Body of pancreas (tissue), 4 donors: ENCODE measurements at regions not wholly inside any gene's neighbourhood (a gene's known extent, or its start where the extent isn't known, plus 50 kb on each side); places are given as distances from the start of the nearest gene placed in this dataset.

ENCODE experiments used
- ATAC-seq: fragments of 150-250 bp; one replicate; pipeline ENCODE4 v1.9.1; 2016
- DNase-seq, 4 donors: peaks; one replicate each; pipeline ENCODE4 v3.0.0-alpha.2; 2019
- H3K27ac ChIP-seq, 4 donors: fragments of 200-600 bp; sonication (generic); 1 replicate in 3 of 4; 2 replicates in 1 of 4; pipeline versions ENCODE4 v1.5.1 to v1.6.1; 2016 to 2019; ENCODE audit warnings: mild to moderate bottlenecking in 1 of 4, mixed read lengths in 1 of 4, moderate library complexity in 1 of 4
- H3K27me3 ChIP-seq, 2 donors: fragments of 200-600 bp; sonication (generic); one replicate each; pipeline ENCODE4 v1.6.0; 2016; ENCODE audit warnings: mild to moderate bottlenecking in 1 of 2
- H3K36me3 ChIP-seq, 2 donors: fragments of 200-600 bp; sonication (generic); replicated peaks in 1 of 2; 2 replicates each; pipeline ENCODE4 v1.5.1; 2016; ENCODE audit warnings: low read depth in 2 of 2; ENCODE audit not compliant: insufficient read depth in 1 of 2
- H3K4me1 ChIP-seq: fragments of 200-600 bp; sonication (generic); one replicate; pipeline ENCODE4 v1.6.0; 2016
- H3K4me3 ChIP-seq, 2 donors: fragments of 200-600 bp; sonication (generic); 1 replicate in 1 of 2; 2 replicates in 1 of 2; pipeline ENCODE4 v1.5.1; 2016 to 2019
- H3K9me3 ChIP-seq, 3 donors: fragments of 200-600 bp; sonication (generic); 1 replicate in 2 of 3; 2 replicates in 1 of 3; pipeline ENCODE4 v1.5.1; 2016
- CTCF ChIP-seq, 7 experiments: fragments of 450-650 bp in 4 of 7; fragments of 200-600 bp in 3 of 7; sonication (generic) in 3 of 7; IDR thresholded peaks; one replicate each; pipeline ENCODE4 v1.5.1; 2016 to 2019; ENCODE audit warnings: antibody characterized with exemption in 7 of 7
- POLR2A ChIP-seq, 3 donors: fragments of 450-650 bp; IDR thresholded peaks; one replicate each; pipeline ENCODE4 v1.6.1; 2016; ENCODE audit warnings: antibody characterized with exemption in 3 of 3, mild to moderate bottlenecking in 2 of 3
- WGBS, 2 donors: methylation state at CpG; one replicate each; pipeline ENCODE4 v1.1.5; 2017; 5-methylcytosine and 5-hydroxymethylcytosine counted together
- intact Hi-C: fragments of 100-400 bp; cut with DNase I; formaldehyde crosslinking; loops from one replicate; pipeline ENCODE4 v1.15.1; 2023

- H3K9me3 ChIP-seq = no peaks in the 10 kb centered on the region
- WGBS, 2 donors = 72 to 97% methylated on average over 3 of the region's 3 CpGs
- no peaks in the 10 kb centered on the region for H3K36me3 ChIP-seq
- DNase-seq = no peak
- ATAC-seq = no peak
- TF ChIP-seq CTCF (IDR thresholded peaks at IDR 0.05) (no peak), POLR2A (IDR thresholded peaks at IDR 0.05) (no peak)
- no peak overlapping the region for H3K27ac ChIP-seq
- intact Hi-C loops = no loop called here
- H3K27me3 ChIP-seq = no peaks in the 10 kb centered on the region
- peaks cover 8% of the 10 kb centered on the region for H3K4me1 ChIP-seq
- no peak overlapping the region for H3K4me3 ChIP-seq
These were observed 97.6 kb upstream of the SERP2 start for GRCh38 chr13:44276061-44276460.

GRCh38 chr13:44277459-44277858 is 96.2 kb upstream of the SERP2 start:
- 92 to 100% methylated on average over 1 of the region's 1 CpG for WGBS, 2 donors
- H3K27ac ChIP-seq = peak overlapping the region in 1 of 4 donors; percentile 10
- intact Hi-C loops = no loop called here

GRCh38 chr13:44278166-44278565 is 95.5 kb upstream of the SERP2 start:
- Histone ChIP-seq H3K27ac (peak overlapping the region in 2 of 4 donors; percentile 10 to 17), H3K4me1 (peaks cover 14% of the 10 kb centered on the region), H3K4me3 (no peak overlapping the region), H3K9me3 (no peaks in the 10 kb centered on the region), H3K36me3 (no peaks in the 10 kb centered on the region), H3K27me3 (no peaks in the 10 kb centered on the region)
- DNase-seq (peak in 1 of 4 donors; percentile 21), ATAC-seq (no peak)
- intact Hi-C loops = no loop called here
- TF ChIP-seq CTCF (IDR thresholded peaks at IDR 0.05) (no peak), POLR2A (IDR thresholded peaks at IDR 0.05) (no peak)
- WGBS, 2 donors = 18 to 19% methylated on average over 4 of the region's 4 CpGs

More at GRCh38 chr13:44277459-44277858, 96.2 kb upstream of the SERP2 start:
- H3K4me3 ChIP-seq = no peak overlapping the region
- no peaks in the 10 kb centered on the region for H3K9me3 ChIP-seq
- no peaks in the 10 kb centered on the region for H3K27me3 ChIP-seq
- TF ChIP-seq CTCF (IDR thresholded peaks at IDR 0.05) (no peak), POLR2A (IDR thresholded peaks at IDR 0.05) (no peak)
- H3K36me3 ChIP-seq = no peaks in the 10 kb centered on the region
- no peak for ATAC-seq
- peaks cover 14% of the 10 kb centered on the region for H3K4me1 ChIP-seq
- DNase-seq = no peak

- Histone ChIP-seq H3K36me3 (no peaks in the 10 kb centered on the region), H3K4me3 (no peak overlapping the region), H3K9me3 (no peaks in the 10 kb centered on the region), H3K27me3 (no peaks in the 10 kb centered on the region), H3K27ac (no peak overlapping the region), H3K4me1 (peaks cover 14% of the 10 kb centered on the region)
- WGBS, 2 donors = 87 to 95% methylated on average over 4 to 5 of the region's 5 CpGs
- intact Hi-C loops = no loop called here
- TF ChIP-seq POLR2A (IDR thresholded peaks at IDR 0.05) (no peak), CTCF (IDR thresholded peaks at IDR 0.05) (no peak)
- DNase-seq (no peak), ATAC-seq (no peak)
These were observed 93.2 kb upstream of the SERP2 start for GRCh38 chr13:44280456-44280855.

GRCh38 chr13:44281252-44282000 is 92.2 kb upstream of the SERP2 start:
- ATAC-seq (peak; percentile 60), DNase-seq (peak in 1 of 4 donors; percentile 23)
- no peaks in the 10 kb centered on the region for H3K9me3 ChIP-seq
- TF ChIP-seq CTCF (IDR thresholded peaks at IDR 0.05) = no peak
- no peak for TF ChIP-seq POLR2A (IDR thresholded peaks at IDR 0.05)
- WGBS, 2 donors = 74 to 79% methylated on average over 9 of the region's 9 CpGs
- H3K27me3 ChIP-seq = no peaks in the 10 kb centered on the region
- no peak overlapping the region for H3K27ac ChIP-seq
- H3K4me3 ChIP-seq = no peak overlapping the region
- no peaks in the 10 kb centered on the region for H3K36me3 ChIP-seq
- intact Hi-C loops = no loop called here
- H3K4me1 ChIP-seq = peaks cover 14% of the 10 kb centered on the region
